ENCODE measurements at regions not wholly inside any gene's neighbourhood (a gene's known extent, or its start where the extent isn't known, plus 50 kb on each side); places are given as distances from the start of the nearest gene placed in this dataset.

GRCh38 chr13:106233134-106233735 is 302.2 kb downstream of the EFNB2 start:
- no peak overlapping the region for H3K4me2 ChIP-seq (ENCODE audit: low read length)
- no peaks in the 10 kb centered on the region for H3K27me3 ChIP-seq (ENCODE audit: control insufficient read depth, insufficient read depth, low read length)

GRCh38 chr13:106232681-106233080 is 302.8 kb downstream of the EFNB2 start:
- Histone ChIP-seq H3K9ac (ENCODE audit: low read depth, low read length) (no peak overlapping the region), H3K27me3 (ENCODE audit: control insufficient read depth, insufficient read depth, low read length) (no peaks in the 10 kb centered on the region), H3K4me2 (ENCODE audit: low read length) (no peak overlapping the region), H3K36me3 (ENCODE audit: insufficient read depth, low read length) (no peaks in the 10 kb centered on the region), H3K4me3 (ENCODE audit: low read length) (no peak overlapping the region), H3K4me1 (ENCODE audit: control insufficient read depth, insufficient read depth, low read length) (peaks cover 5% of the 10 kb centered on the region), H3K9me3 (replicated peaks; ENCODE audit: low read length) (no peaks in the 10 kb centered on the region)

More at GRCh38 chr13:106233134-106233735, 302.2 kb downstream of the EFNB2 start:
- peaks cover 5% of the 10 kb centered on the region for H3K4me1 ChIP-seq (ENCODE audit: control insufficient read depth, insufficient read depth, low read length)
- no peak overlapping the region for H3K4me3 ChIP-seq (ENCODE audit: low read length)
- no peaks in the 10 kb centered on the region for H3K9me3 ChIP-seq (replicated peaks; ENCODE audit: low read length)
- no peaks in the 10 kb centered on the region for H3K36me3 ChIP-seq (ENCODE audit: insufficient read depth, low read length)
- no peak overlapping the region for H3K9ac ChIP-seq (ENCODE audit: low read depth, low read length)

GRCh38 chr13:106230450-106230849 is 305.0 kb downstream of the EFNB2 start:
- no peaks in the 10 kb centered on the region for H3K27me3 ChIP-seq (ENCODE audit: control insufficient read depth, insufficient read depth, low read length)
- no peak overlapping the region for H3K4me2 ChIP-seq (ENCODE audit: low read length)
- H3K9ac ChIP-seq (ENCODE audit: low read depth, low read length), result no peak overlapping the region
- H3K36me3 ChIP-seq (ENCODE audit: insufficient read depth, low read length), result no peaks in the 10 kb centered on the region
- no peaks in the 10 kb centered on the region for H3K9me3 ChIP-seq (replicated peaks; ENCODE audit: low read length)
- H3K4me1 ChIP-seq (ENCODE audit: control insufficient read depth, insufficient read depth, low read length), result peaks cover 5% of the 10 kb centered on the region
- no peak overlapping the region for H3K4me3 ChIP-seq (ENCODE audit: low read length)

GRCh38 chr13:106225126-106225525 is 310.3 kb downstream of the EFNB2 start:
- peaks cover 1% of the 10 kb centered on the region for H3K4me1 ChIP-seq (ENCODE audit: control insufficient read depth, insufficient read depth, low read length)
- H3K9me3 ChIP-seq (replicated peaks; ENCODE audit: low read length), result no peaks in the 10 kb centered on the region
- no peaks in the 10 kb centered on the region for H3K36me3 ChIP-seq (ENCODE audit: insufficient read depth, low read length)
- H3K4me3 ChIP-seq (ENCODE audit: low read length), result no peak overlapping the region
- no peaks in the 10 kb centered on the region for H3K27me3 ChIP-seq (ENCODE audit: control insufficient read depth, insufficient read depth, low read length)
- no peak overlapping the region for H3K9ac ChIP-seq (ENCODE audit: low read depth, low read length)
- H3K4me2 ChIP-seq (ENCODE audit: low read length), result no peak overlapping the region

GRCh38 chr13:106220211-106220610 is 315.3 kb downstream of the EFNB2 start:
- Histone ChIP-seq H3K36me3 (ENCODE audit: insufficient read depth, low read length) (no peaks in the 10 kb centered on the region), H3K4me1 (ENCODE audit: control insufficient read depth, insufficient read depth, low read length) (no peaks in the 10 kb centered on the region), H3K9me3 (replicated peaks; ENCODE audit: low read length) (no peaks in the 10 kb centered on the region), H3K4me2 (ENCODE audit: low read length) (no peak overlapping the region), H3K4me3 (ENCODE audit: low read length) (no peak overlapping the region), H3K9ac (ENCODE audit: low read depth, low read length) (no peak overlapping the region), H3K27me3 (ENCODE audit: control insufficient read depth, insufficient read depth, low read length) (no peaks in the 10 kb centered on the region)

- peak overlapping the region; percentile 21 for H3K9ac ChIP-seq (ENCODE audit: low read depth, low read length)
- H3K9me3 ChIP-seq (replicated peaks; ENCODE audit: low read length), result no peaks in the 10 kb centered on the region
- H3K4me1 ChIP-seq (ENCODE audit: control insufficient read depth, insufficient read depth, low read length), result peaks cover 9% of the 10 kb centered on the region
- no peak overlapping the region for H3K4me3 ChIP-seq (ENCODE audit: low read length)
- H3K27me3 ChIP-seq (ENCODE audit: control insufficient read depth, insufficient read depth, low read length), result no peaks in the 10 kb centered on the region
- H3K36me3 ChIP-seq (ENCODE audit: insufficient read depth, low read length), result no peaks in the 10 kb centered on the region
- peak overlapping the region; percentile 17 for H3K4me2 ChIP-seq (ENCODE audit: low read length)
Measured at GRCh38 chr13:106213028-106213757, 322.3 kb downstream of the EFNB2 start.

GRCh38 chr13:106212386-106213010 is 323.0 kb downstream of the EFNB2 start:
- Histone ChIP-seq H3K4me2 (ENCODE audit: low read length) (peak overlapping the region; percentile 17), H3K9me3 (replicated peaks; ENCODE audit: low read length) (no peaks in the 10 kb centered on the region), H3K9ac (ENCODE audit: low read depth, low read length) (peak overlapping the region; percentile 21), H3K4me3 (ENCODE audit: low read length) (no peak overlapping the region), H3K36me3 (ENCODE audit: insufficient read depth, low read length) (no peaks in the 10 kb centered on the region), H3K4me1 (ENCODE audit: control insufficient read depth, insufficient read depth, low read length) (peaks cover 9% of the 10 kb centered on the region), H3K27me3 (ENCODE audit: control insufficient read depth, insufficient read depth, low read length) (no peaks in the 10 kb centered on the region)

- Histone ChIP-seq H3K4me1 (ENCODE audit: control insufficient read depth, insufficient read depth, low read length) (peaks cover 9% of the 10 kb centered on the region), H3K4me3 (ENCODE audit: low read length) (no peak overlapping the region), H3K27me3 (ENCODE audit: control insufficient read depth, insufficient read depth, low read length) (no peaks in the 10 kb centered on the region), H3K36me3 (ENCODE audit: insufficient read depth, low read length) (no peaks in the 10 kb centered on the region), H3K9me3 (replicated peaks; ENCODE audit: low read length) (no peaks in the 10 kb centered on the region), H3K4me2 (ENCODE audit: low read length) (no peak overlapping the region), H3K9ac (ENCODE audit: low read depth, low read length) (no peak overlapping the region)
Measured at GRCh38 chr13:106210324-106210723, 325.1 kb downstream of the EFNB2 start.

GRCh38 chr13:106205871-106206270 is 329.6 kb downstream of the EFNB2 start:
- Histone ChIP-seq H3K27me3 (ENCODE audit: control insufficient read depth, insufficient read depth, low read length) (no peaks in the 10 kb centered on the region), H3K9me3 (replicated peaks; ENCODE audit: low read length) (no peaks in the 10 kb centered on the region), H3K4me1 (ENCODE audit: control insufficient read depth, insufficient read depth, low read length) (no peaks in the 10 kb centered on the region), H3K9ac (ENCODE audit: low read depth, low read length) (no peak overlapping the region), H3K4me2 (ENCODE audit: low read length) (no peak overlapping the region), H3K36me3 (ENCODE audit: insufficient read depth, low read length) (no peaks in the 10 kb centered on the region), H3K4me3 (ENCODE audit: low read length) (no peak overlapping the region)

GRCh38 chr13:106197496-106197895 is 338.0 kb downstream of the EFNB2 start:
- no peak overlapping the region for H3K4me3 ChIP-seq (ENCODE audit: low read length)
- no peaks in the 10 kb centered on the region for H3K9me3 ChIP-seq (replicated peaks; ENCODE audit: low read length)
- H3K4me2 ChIP-seq (ENCODE audit: low read length), result no peak overlapping the region
- no peaks in the 10 kb centered on the region for H3K4me1 ChIP-seq (ENCODE audit: control insufficient read depth, insufficient read depth, low read length)
- H3K36me3 ChIP-seq (ENCODE audit: insufficient read depth, low read length), result no peaks in the 10 kb centered on the region
- no peak overlapping the region for H3K9ac ChIP-seq (ENCODE audit: low read depth, low read length)
- H3K27me3 ChIP-seq (ENCODE audit: control insufficient read depth, insufficient read depth, low read length), result no peaks in the 10 kb centered on the region

GRCh38 chr13:106187501-106188095 is 347.9 kb downstream of the EFNB2 start:
- H3K36me3 ChIP-seq (ENCODE audit: insufficient read depth, low read length), result no peaks in the 10 kb centered on the region
- no peak overlapping the region for H3K4me2 ChIP-seq (ENCODE audit: low read length)
- H3K4me1 ChIP-seq (ENCODE audit: control insufficient read depth, insufficient read depth, low read length), result peaks cover 8% of the 10 kb centered on the region
- H3K27me3 ChIP-seq (ENCODE audit: control insufficient read depth, insufficient read depth, low read length), result no peaks in the 10 kb centered on the region
- H3K9me3 ChIP-seq (replicated peaks; ENCODE audit: low read length), result no peaks in the 10 kb centered on the region
- no peak overlapping the region for H3K9ac ChIP-seq (ENCODE audit: low read depth, low read length)
- H3K4me3 ChIP-seq (ENCODE audit: low read length), result no peak overlapping the region

Measured in skeletal muscle satellite cell (primary cell).